Cardiac muscle cell (in vitro differentiated cells and primary cell): ENCODE measurements at regions not wholly inside any gene's neighbourhood (a gene's known extent, or its start where the extent isn't known, plus 50 kb on each side); places are given as distances from the start of the nearest gene placed in this dataset.
A peak's percentile ranks its signal among the peaks of the same experiment; 100 is the strongest.

ENCODE experiments used
- DNase-seq, 2 donors: peaks; one replicate each; pipeline versions ENCODE4 v3.0.0 to v3.0.0-alpha.2; 2010 to 2017; ENCODE audit warnings: low read depth in 1 of 2, low spot score in 1 of 2
- H3K27ac ChIP-seq: fragments of 200-600 bp; sonication (generic); 2 replicates; pipeline ENCODE4 v1.5.1; 2016
- H3K27me3 ChIP-seq: fragments of 200-600 bp; sonication (generic); 2 replicates; pipeline ENCODE4 v1.6.0; 2016; ENCODE audit warnings: control low read depth
- H3K36me3 ChIP-seq: fragments of 200-600 bp; sonication (generic); 2 replicates; pipeline ENCODE4 v1.5.1; 2016; ENCODE audit warnings: control low read depth
- H3K4me1 ChIP-seq: fragments of 200-600 bp; sonication (generic); 2 replicates; pipeline ENCODE4 v1.8.1; 2017; ENCODE audit warnings: low read depth, mild to moderate bottlenecking, mixed run types
- H3K4me3 ChIP-seq: fragments of 200-600 bp; sonication (generic); 2 replicates; pipeline ENCODE4 v1.5.1; 2016; ENCODE audit warnings: mild to moderate bottlenecking
- H3K9me3 ChIP-seq: fragments of 200-600 bp; sonication (generic); 2 replicates; pipeline ENCODE4 v1.5.1; 2017; ENCODE audit warnings: low read depth, mild to moderate bottlenecking, control low read depth
- CTCF ChIP-seq: IDR thresholded peaks from 2 replicates; pipeline ENCODE4 v1.5.1; 2012; ENCODE audit warnings: low read depth, mild to moderate bottlenecking, low read length

DNA sequence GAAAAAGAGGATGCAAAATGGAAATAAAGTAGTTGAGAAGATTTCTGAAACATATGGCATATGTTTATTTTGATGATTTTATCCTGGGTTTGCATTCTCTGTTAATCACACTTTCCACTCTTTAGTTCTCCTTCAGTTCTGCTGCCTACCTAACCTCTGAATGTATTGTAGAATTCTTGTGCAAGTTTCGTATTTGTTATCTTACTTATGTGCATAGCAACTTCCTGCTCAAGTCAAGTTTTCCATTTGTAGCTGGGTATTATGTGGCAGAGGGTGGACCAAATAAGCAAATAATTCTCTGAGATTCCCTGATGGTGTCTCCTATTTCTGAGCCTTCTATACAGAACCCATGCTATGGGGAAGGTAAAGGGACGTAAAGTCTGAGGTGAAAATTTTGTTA, 381.6 kb downstream of the FOXG1 start:
- no peak overlapping the region for H3K27ac ChIP-seq
- H3K36me3 ChIP-seq: no peaks in the 10 kb centered on the region
- no peak for TF ChIP-seq CTCF
- H3K9me3 ChIP-seq: no peaks in the 10 kb centered on the region
- H3K27me3 ChIP-seq: no peaks in the 10 kb centered on the region
- no peaks in the 10 kb centered on the region for H3K4me1 ChIP-seq
- peak in 1 of 2 donors; percentile 50 for DNase-seq
- no peak overlapping the region for H3K4me3 ChIP-seq

GRCh38 chr14:29149798-29150197, 383.2 kb downstream of the FOXG1 start:
- Histone ChIP-seq H3K4me1 (no peaks in the 10 kb centered on the region), H3K27ac (no peak overlapping the region), H3K4me3 (no peak overlapping the region), H3K9me3 (no peaks in the 10 kb centered on the region), H3K27me3 (no peaks in the 10 kb centered on the region), H3K36me3 (no peaks in the 10 kb centered on the region)
- TF ChIP-seq CTCF: no peak
- no peak for DNase-seq

- Histone ChIP-seq H3K4me3 (no peak overlapping the region), H3K4me1 (no peaks in the 10 kb centered on the region), H3K36me3 (no peaks in the 10 kb centered on the region), H3K27me3 (no peaks in the 10 kb centered on the region), H3K9me3 (no peaks in the 10 kb centered on the region), H3K27ac (no peak overlapping the region)
- DNase-seq: no peak
- no peak for TF ChIP-seq CTCF
Measured at GRCh38 chr14:29150659-29151058, 384.1 kb downstream of the FOXG1 start.

DNA sequence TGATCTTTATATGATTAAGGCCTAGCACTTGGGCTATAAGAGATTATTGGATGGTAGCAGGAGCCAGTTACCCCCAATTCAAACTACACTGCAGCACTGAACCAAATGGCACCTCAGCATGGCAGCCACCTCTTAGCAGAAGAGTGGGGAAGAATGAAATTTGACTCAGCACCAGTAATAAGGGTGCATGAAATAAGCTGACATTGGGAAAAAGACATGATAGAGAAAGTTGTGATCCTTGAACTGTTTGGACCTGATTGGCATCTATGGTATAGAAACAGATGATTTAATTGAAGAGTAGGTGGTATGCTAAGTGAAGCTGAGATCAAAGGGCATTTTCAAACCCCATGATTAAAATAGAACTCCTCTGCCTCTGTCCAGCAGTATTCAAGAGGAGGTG, 389.5 kb downstream of the FOXG1 start:
- no peak overlapping the region for H3K4me3 ChIP-seq
- H3K27ac ChIP-seq: no peak overlapping the region
- H3K4me1 ChIP-seq: no peaks in the 10 kb centered on the region
- no peak for TF ChIP-seq CTCF
- no peaks in the 10 kb centered on the region for H3K27me3 ChIP-seq
- no peak for DNase-seq
- H3K36me3 ChIP-seq: no peaks in the 10 kb centered on the region
- H3K9me3 ChIP-seq: no peaks in the 10 kb centered on the region

GRCh38 chr14:29161593-29161992, 395.0 kb downstream of the FOXG1 start:
- H3K27ac ChIP-seq: no peak overlapping the region
- no peaks in the 10 kb centered on the region for H3K9me3 ChIP-seq
- H3K27me3 ChIP-seq: no peaks in the 10 kb centered on the region
- H3K36me3 ChIP-seq: no peaks in the 10 kb centered on the region
- DNase-seq: no peak
- no peak overlapping the region for H3K4me3 ChIP-seq
- H3K4me1 ChIP-seq: no peaks in the 10 kb centered on the region
- TF ChIP-seq CTCF: no peak

DNA sequence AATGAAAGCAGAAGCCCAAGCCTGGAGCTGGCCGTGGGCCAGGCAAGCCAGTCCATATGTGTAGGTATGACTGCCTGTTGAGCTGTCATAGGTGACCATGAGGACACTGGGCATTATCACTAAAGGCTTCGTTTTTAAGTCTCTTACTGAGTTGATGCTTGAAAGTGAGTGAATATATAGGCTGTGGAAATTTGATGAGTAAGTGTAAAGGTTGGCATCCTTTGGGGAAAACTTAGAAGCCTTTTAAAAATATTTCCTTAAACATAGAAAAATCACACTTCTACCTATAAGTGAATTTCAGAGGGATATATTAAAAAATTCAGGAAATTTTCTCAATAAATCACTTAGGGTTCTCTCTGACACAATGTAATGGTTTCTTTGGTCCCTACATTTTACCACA, 396.5 kb downstream of the FOXG1 start:
- no peak overlapping the region for H3K4me3 ChIP-seq
- no peak for TF ChIP-seq CTCF
- DNase-seq: no peak

More for the DNA sequence above, 396.5 kb downstream of the FOXG1 start:
- Histone ChIP-seq H3K27me3 (no peaks in the 10 kb centered on the region), H3K27ac (no peak overlapping the region), H3K4me1 (no peaks in the 10 kb centered on the region), H3K9me3 (no peaks in the 10 kb centered on the region), H3K36me3 (no peaks in the 10 kb centered on the region)
